Heart left ventricle (tissue), 16 donors: ENCODE measurements at regions not wholly inside any gene's neighbourhood (a gene's known extent, or its start where the extent isn't known, plus 50 kb on each side); places are given as distances from the start of the nearest gene placed in this dataset.

Experiments
- ATAC-seq, 4 donors: fragments of 200-7000 bp; cut with Tn5 transposase; one replicate each; pipeline ENCODE4 v1.9.1; 2020 to 2022; ENCODE audit warnings: moderate library complexity in 4 of 4, mild to moderate bottlenecking in 3 of 4, moderate number of reproducible peaks in 1 of 4
- DNase-seq, 5 donors: peaks; one replicate each; pipeline ENCODE4 v3.0.0-alpha.2; 2020
- H3K27ac ChIP-seq, 12 donors: fragments of 200-600 bp; sonication (generic) in 4 of 12; one replicate each; pipeline versions ENCODE4 v1.5.0 to v1.8.0; 2016 to 2022; ENCODE audit warnings: mild to moderate bottlenecking in 2 of 12
- H3K27me3 ChIP-seq, 9 donors: fragments of 200-600 bp; sonication (generic) in 2 of 9; one replicate each; pipeline versions ENCODE4 v1.5.1 to v1.8.0; 2016 to 2022; ENCODE audit warnings: mild to moderate bottlenecking in 3 of 9
- H3K36me3 ChIP-seq, 9 donors: fragments of 200-600 bp; sonication (generic) in 2 of 9; one replicate each; pipeline versions ENCODE4 v1.5.0 to v1.8.0; 2018 to 2022; ENCODE audit warnings: mild to moderate bottlenecking in 2 of 9
- H3K4me1 ChIP-seq, 12 donors: fragments of 200-600 bp; sonication (generic) in 4 of 12; one replicate each; pipeline versions ENCODE4 v1.5.0 to v1.8.0; 2016 to 2022; ENCODE audit warnings: mild to moderate bottlenecking in 3 of 12
- H3K4me3 ChIP-seq, 12 donors: fragments of 200-600 bp; sonication (generic) in 4 of 12; one replicate each; pipeline versions ENCODE4 v1.5.0 to v1.8.0; 2017 to 2022; ENCODE audit warnings: mild to moderate bottlenecking in 9 of 12, moderate library complexity in 4 of 12
- H3K9me3 ChIP-seq, 12 donors: fragments of 200-600 bp; sonication (generic) in 4 of 12; one replicate each; pipeline versions ENCODE4 v1.5.0 to v1.8.0; 2016 to 2022; ENCODE audit warnings: mild to moderate bottlenecking in 1 of 12
- POLR2A ChIP-seq, 2 donors: fragments of 450-650 bp; IDR thresholded peaks; one replicate each; pipeline ENCODE4 v1.6.1; 2017; ENCODE audit warnings: antibody characterized with exemption in 2 of 2, mild to moderate bottlenecking in 2 of 2, moderate library complexity in 2 of 2
- WGBS, 4 donors: extraction: QIAGEN DNeasy Blood & Tissue Kit in 2 of 4; methylation state at CpG; one replicate each; pipeline versions ENCODE4 v1.1.5 to v1.1.7; 2013 to 2018; 5-methylcytosine and 5-hydroxymethylcytosine counted together
- intact Hi-C, 10 donors: fragments of 100-400 bp; cut with DNase I; formaldehyde crosslinking; loops; one replicate each; pipeline versions ENCODE4 v1.11.1 to v1.14.2; 2022
- TF ChIP-seq, protein P1 (sequence below), 12 donors: fragments of 200-600 bp; sonication (generic) in 4 of 12; IDR thresholded peaks; one replicate each; pipeline versions ENCODE4 v1.5.0 to v1.8.0; 2018 to 2022; ENCODE audit warnings: antibody characterized with exemption in 12 of 12, mild to moderate bottlenecking in 5 of 12
- donor health status: ischemic (EF 13 %, LVEDD 7.1; RV severe dilation, severe dysfunction).
- donor health status: healthy with polysubstance abuse.
- donor health status: DM: no; HTN: yes; CAD: no.
- donor health status: DM: no; HTN: no; CAD: no.
- donor health status: ischemic (EF 25% LVEDD 6.9; RV normal size, moderate dysfunction).
- donor health status: ischemic (EF 25% LVEDD 5.7; RV mildly dilated, moderate dysfunction).
- donor health status: healthy.
- donor health status: DM: yes; HTN: yes; CAD: no.
- donor health status: ischemic (EF 35%, LVEDD 5.7; RV mildly dilated, moderate dysfunction).
- donor health status: nonischemic (EF 11% LVEDD 7.7; RV severe dilation, severe dysfunction).
- donor health status: DM: yes; HTN: yes; CAD: no.
- donor health status: PGD.
- donor health status: ischemic (EF 29% LVEDD 5.4; RV normal size, mild dysfunction).
- donor health status: nonischemic (EF 23%, LVEDD 6.1; RV moderate dilation, normal function).

DNA sequence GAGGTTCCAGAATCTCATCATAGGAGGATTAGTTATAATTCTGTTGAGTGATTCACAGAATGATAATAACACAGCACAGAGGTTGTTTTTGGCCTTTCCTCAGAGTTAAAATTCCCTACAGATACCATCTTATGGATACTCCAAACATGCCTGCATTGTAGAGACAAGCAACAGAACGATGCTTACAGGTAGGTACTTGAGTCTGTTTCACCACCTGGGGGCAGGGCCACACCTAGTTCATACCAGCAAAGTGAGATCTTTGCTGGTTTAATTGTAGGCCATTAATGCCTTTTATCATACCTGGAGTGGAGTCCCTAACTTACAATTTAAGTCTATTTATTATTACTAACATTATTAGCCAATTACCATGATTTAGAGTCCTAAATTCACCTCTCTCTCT lies 416.5 kb upstream of the TLE4 start:
- TF ChIP-seq, protein P1, sequence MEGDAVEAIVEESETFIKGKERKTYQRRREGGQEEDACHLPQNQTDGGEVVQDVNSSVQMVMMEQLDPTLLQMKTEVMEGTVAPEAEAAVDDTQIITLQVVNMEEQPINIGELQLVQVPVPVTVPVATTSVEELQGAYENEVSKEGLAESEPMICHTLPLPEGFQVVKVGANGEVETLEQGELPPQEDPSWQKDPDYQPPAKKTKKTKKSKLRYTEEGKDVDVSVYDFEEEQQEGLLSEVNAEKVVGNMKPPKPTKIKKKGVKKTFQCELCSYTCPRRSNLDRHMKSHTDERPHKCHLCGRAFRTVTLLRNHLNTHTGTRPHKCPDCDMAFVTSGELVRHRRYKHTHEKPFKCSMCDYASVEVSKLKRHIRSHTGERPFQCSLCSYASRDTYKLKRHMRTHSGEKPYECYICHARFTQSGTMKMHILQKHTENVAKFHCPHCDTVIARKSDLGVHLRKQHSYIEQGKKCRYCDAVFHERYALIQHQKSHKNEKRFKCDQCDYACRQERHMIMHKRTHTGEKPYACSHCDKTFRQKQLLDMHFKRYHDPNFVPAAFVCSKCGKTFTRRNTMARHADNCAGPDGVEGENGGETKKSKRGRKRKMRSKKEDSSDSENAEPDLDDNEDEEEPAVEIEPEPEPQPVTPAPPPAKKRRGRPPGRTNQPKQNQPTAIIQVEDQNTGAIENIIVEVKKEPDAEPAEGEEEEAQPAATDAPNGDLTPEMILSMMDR (IDR thresholded peaks at IDR 0.05): no peak
- TF ChIP-seq POLR2A (IDR thresholded peaks at IDR 0.05): no peak
- Histone ChIP-seq H3K36me3 (no peaks in the 10 kb centered on the region), H3K4me1 (no peaks in the 10 kb centered on the region), H3K27me3 (no peaks in the 10 kb centered on the region), H3K27ac (no peak overlapping the region), H3K9me3 (no peaks in the 10 kb centered on the region), H3K4me3 (no peak overlapping the region)
- WGBS, 4 donors: 49 to 69% (median 54%) methylated on average over 1 of the region's 1 CpG
- DNase-seq (no peak), ATAC-seq (no peak)
- intact Hi-C loops: loop anchor here in 1 of 10 donors (10.0 kb wide), 1 partner anchor 61 kb away; no protein-coding TSS in a partner anchor

DNA sequence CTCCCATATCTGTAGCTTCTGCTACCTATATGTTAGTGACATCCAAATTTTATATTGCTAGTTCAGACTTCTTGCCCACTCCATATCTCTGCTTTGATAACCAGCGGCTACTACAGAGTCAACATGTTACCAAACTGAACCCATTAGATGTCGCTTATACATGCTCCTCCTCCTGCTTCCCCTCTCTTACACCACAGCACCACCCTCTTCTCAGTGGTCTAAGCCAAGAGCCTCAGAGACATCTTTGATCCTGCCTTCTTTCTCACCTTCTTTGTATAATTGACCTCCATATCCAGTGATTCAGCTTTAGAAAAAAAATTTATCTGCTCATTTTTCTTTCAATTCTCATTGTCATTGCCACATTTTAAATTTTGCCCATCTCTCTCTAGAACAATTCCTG lies 408.2 kb upstream of the TLE4 start:
- H3K36me3 ChIP-seq: no peaks in the 10 kb centered on the region
- WGBS, 4 donors: 83 to 91% (median 87%) methylated on average over 2 of the region's 2 CpGs
- no peak for TF ChIP-seq POLR2A (IDR thresholded peaks at IDR 0.05)
- TF ChIP-seq, protein P1 (IDR thresholded peaks at IDR 0.05): no peak
- ATAC-seq (no peak), DNase-seq (no peak)
- no peaks in the 10 kb centered on the region for H3K27me3 ChIP-seq
- no peak overlapping the region for H3K27ac ChIP-seq
- no peaks in the 10 kb centered on the region for H3K4me1 ChIP-seq
- no peaks in the 10 kb centered on the region for H3K9me3 ChIP-seq
- no peak overlapping the region for H3K4me3 ChIP-seq
- intact Hi-C loops: no loop called here

DNA sequence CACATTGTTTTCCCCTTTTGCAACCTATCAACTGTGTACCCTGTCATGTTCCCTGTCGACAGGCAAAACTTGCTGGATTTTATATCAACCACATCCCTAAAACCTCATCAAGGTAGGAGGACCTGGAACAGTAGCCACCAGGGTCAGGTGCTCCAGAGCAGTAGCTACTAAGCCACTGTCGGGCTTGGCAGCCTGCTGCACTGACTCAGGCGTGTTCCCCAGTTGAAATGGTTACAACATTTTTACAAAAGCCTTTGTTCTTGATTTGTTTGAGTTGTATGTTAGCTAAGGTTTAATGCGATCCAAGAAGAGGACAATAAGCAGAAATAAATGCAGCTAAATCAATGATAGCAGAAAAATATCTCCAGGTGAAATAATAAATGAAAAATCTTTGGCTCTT lies 407.4 kb upstream of the TLE4 start:
- no peaks in the 10 kb centered on the region for H3K4me1 ChIP-seq
- no peak overlapping the region for H3K4me3 ChIP-seq
- H3K9me3 ChIP-seq: peaks cover 0 to under 1% (median 0%) of the 10 kb centered on the region in 12 donors
- ATAC-seq (no peak), DNase-seq (no peak)
- intact Hi-C loops: no loop called here
- H3K27me3 ChIP-seq: no peaks in the 10 kb centered on the region
- 78 to 83% (median 81%) methylated on average over 4 of the region's 4 CpGs for WGBS, 4 donors
- no peak overlapping the region for H3K27ac ChIP-seq
- H3K36me3 ChIP-seq: no peaks in the 10 kb centered on the region
- TF ChIP-seq, protein P1 (IDR thresholded peaks at IDR 0.05): no peak
- TF ChIP-seq POLR2A (IDR thresholded peaks at IDR 0.05): no peak

DNA sequence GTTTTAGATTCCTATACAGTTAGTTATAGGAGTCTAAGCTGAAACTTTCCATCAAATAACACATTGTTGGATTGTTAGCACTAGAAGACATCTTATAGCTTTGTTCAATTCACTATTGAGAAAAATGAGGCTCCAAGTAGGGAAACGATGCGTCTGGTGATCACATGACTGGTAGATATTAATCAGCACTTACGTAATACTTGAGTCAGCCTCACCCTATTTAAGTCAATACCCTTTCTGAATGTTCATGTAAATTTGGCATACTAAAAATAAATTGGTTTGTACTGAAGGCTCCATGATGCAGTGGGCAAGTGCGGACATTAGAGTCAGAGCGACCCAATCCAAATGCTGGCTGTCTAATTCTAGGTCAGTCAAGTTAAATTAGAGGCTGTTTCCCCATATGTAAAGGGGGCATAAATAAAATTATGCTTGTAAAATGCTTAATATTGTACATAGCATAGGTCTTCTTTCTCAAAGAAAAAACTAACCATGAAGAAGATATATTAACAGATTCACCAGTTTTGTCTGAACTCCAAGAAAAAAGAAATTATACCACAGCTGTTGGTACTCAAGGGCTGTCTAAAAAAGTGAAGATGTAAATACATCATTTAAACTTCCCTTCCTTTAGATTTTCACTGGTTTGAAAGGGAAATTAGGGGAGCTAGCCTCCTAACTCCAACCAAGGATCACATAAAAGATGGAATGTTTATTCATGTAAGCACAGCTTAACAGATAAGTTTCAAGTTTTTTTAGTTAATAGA lies 406.6 kb upstream of the TLE4 start:
- 77 to 86% (median 82%) methylated on average over 5 of the region's 5 CpGs for WGBS, 4 donors
- intact Hi-C loops: no loop called here
- DNase-seq: no peak

More for the DNA sequence above, 406.6 kb upstream of the TLE4 start:
- TF ChIP-seq, protein P1 (IDR thresholded peaks at IDR 0.05): no peak
- TF ChIP-seq POLR2A (IDR thresholded peaks at IDR 0.05): no peak
- H3K27ac ChIP-seq: no peak overlapping the region
- no peaks in the 10 kb centered on the region for H3K36me3 ChIP-seq
- peaks cover 0 to 4% (median 0%) of the 10 kb centered on the region in 12 donors for H3K9me3 ChIP-seq
- H3K27me3 ChIP-seq: no peaks in the 10 kb centered on the region
- no peaks in the 10 kb centered on the region for H3K4me1 ChIP-seq
- ATAC-seq: no peak
- H3K4me3 ChIP-seq: no peak overlapping the region
